Activated gamma-delta T cell treated with Interleukin-2 at 50 U/mL for 16 hours (primary cell): ENCODE measurements at regions not wholly inside any gene's neighbourhood (a gene's known extent, or its start where the extent isn't known, plus 50 kb on each side); places are given as distances from the start of the nearest gene placed in this dataset.
"Not testable (repeated sequence)": the region's sequence is repeated elsewhere in the genome, so short reads cannot be mapped to it uniquely, and the experiment has no call there.

Source experiments
- DNase-seq: peaks from one replicate; pipeline ENCODE4 v3.0.0-alpha.2; 2020

DNA sequence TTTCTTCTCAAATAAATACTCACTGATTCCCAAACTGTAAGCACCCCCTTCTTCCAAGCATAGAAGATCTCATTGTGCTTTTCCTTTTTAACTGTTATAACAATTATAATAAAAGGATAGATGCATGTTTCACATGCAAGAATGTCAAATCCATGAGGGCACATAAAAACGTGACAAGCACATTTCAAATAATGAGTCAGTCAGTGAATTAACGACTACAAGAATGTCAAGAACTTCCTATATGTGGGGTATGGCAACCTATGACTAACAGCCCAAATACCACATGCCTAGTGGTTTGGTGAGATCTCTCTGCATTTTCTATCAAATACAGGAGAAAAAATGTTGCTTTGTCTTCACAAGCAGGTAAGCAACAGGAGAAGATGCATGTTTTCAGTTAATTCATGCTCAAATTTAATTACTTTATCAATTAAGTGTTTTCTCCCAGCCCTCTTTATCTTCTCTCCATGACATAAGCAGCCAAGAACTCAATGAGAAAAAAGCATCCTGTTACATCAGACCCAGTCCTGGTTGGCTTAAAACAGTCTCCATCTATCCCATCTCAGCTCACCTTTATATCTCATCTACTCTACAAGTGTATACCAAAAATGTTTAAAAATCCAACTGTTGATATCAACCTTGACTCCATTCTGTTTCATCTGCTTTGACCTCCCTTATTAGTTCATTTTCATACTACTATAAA, 181.5 kb upstream of the LMCD1 start:
- no peak for DNase-seq

- DNase-seq, result no peak
Measured at GRCh38 chr3:8320711-8321458, 180.7 kb upstream of the LMCD1 start.

DNA sequence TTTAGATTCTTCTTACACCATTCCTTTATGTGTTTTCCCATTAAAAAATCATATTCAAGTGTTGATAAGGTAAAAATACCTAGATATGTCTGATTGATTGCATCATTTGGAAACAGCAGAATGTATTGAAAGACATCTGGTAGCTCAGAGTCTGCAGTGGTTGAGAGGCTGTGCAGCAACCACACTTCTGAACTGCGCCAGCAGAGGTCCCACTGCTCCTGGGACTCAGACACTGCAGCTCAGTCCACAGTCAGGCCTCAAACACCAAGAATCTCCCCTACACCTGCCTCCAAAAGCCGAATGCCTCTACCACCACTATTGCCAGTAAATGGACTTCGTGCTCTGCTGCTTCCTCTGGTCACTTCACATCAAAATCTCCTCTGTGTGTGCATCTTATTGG, 176.9 kb upstream of the LMCD1 start:
- peak; percentile 31 for DNase-seq

DNA sequence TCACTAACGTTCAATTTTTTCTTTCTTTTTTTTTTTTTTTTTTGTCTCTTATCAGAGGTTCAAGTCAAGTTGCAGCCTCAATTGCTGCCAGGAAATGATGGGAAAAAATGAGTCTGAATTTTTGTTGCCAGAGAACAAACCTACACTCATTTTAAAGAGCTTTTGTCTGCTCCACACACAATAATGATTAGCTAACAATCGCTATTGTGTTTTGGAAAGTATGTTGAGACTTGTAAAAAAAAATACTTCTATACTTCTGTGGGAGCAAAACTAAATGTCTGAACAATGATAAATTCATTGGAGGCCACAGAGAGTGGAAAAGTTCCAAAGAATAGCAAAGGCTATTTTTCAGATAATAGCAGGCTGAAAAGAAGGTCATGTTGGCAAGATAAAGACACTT, 176.3 kb upstream of the LMCD1 start:
- no peak for DNase-seq

- not testable (repeated sequence) for DNase-seq
Measured at GRCh38 chr3:8325833-8326232, 175.8 kb upstream of the LMCD1 start.

DNA sequence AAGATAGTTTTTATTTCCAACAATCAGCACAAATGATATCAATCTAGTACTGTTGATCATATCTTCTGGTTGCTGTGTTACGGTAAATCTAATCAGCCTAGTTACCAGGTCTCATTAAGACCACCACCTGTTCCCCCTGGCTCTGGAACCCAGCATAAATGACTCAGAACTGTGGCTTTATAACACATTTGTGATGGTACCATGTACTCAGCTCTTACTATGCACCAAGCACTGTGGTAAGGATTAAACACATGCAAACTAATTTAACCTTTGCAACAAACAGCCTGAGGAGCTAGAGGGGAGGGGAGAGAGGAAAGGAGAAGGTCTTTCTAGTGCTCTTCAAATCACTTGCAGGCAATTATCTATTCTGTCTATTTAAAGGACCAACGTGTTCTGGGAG, 173.9 kb upstream of the LMCD1 start:
- no peak for DNase-seq

- DNase-seq, result no peak
Measured at GRCh38 chr3:8328967-8329366, 172.7 kb upstream of the LMCD1 start.

DNA sequence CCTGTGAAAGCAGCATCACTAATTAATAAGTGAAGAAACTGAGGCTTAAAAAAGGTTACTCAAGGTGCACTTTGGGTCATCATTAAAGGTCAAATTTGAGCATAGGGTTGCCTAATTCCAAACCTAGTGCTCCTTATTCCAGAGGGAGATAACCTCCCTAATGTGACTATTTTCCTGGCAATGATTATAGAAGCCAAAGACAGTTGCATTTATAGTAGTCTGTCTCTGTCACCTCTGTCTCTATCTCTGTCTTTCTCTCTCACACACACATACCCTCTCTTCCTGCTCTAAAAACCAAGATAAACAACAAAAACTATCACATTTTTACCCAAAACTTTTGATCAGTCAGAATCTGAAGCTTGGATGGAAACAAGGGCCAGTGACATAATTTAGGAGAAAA, 172.0 kb upstream of the LMCD1 start:
- DNase-seq, result no peak

- DNase-seq, result no peak
Measured at GRCh38 chr3:8336456-8336855, 165.2 kb upstream of the LMCD1 start.

DNA sequence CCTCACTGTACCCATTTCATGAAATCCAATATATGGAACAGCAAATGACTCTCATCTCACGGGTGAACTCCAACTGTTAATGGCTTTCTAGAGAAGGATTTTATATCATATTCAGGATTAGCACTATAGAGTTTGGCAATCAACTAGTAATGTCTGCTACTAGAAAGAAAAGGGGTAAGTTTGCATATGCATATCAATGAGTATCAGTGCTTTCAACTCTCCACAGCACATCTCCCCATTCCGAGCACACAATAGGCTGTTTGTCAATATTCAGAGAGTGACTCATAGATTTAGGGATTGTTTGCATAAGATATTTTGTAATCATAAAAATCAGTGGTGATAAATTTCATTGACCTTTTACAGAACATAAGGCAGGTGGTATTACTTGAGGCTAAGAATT, 163.2 kb upstream of the LMCD1 start:
- DNase-seq, result no peak

DNA sequence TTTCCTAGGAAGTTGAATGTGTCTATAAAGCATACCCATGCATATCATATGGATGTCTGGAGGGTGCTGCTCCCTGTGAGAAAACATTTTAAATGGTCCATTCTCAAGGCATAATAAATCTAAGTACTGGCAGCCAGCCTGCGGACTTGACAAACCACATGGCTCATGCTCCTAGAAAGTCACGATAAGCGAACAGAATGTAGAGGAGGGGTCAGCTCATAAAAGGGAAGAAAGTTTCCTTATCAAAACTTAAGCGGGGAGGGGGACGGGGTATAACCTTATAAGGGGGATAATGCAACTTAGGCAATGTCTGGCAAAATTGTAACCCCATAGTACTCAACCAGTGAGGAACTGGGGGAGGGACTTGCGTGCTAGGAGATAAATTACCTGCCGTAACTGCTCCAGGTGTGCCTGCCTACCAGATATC, 159.8 kb upstream of the LMCD1 start:
- DNase-seq, result no peak

- DNase-seq, result no peak
Measured at GRCh38 chr3:8343058-8343457, 158.6 kb upstream of the LMCD1 start.

DNA sequence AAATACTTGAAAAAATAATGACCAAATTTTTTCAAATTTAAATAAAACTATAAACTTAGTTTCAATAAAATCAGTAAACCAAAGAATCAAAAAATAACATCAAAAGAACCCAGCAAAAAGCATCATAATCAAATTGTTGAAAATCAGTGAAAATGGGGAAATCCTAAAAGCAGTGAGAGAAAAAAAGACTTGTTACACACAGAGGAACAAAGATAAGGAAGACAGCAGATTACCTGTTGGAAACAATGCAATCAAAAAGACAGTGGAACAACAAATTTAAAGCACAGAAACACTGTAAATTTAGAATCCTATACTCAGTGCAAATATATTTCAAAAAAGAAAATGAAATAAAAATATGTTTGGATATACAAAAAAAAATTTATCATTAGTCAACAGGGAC, 156.2 kb upstream of the LMCD1 start:
- DNase-seq, result no peak

GRCh38 chr3:8348076-8348475, 153.5 kb upstream of the LMCD1 start:
- DNase-seq, result no peak

GRCh38 chr3:8352475-8352874, 149.1 kb upstream of the LMCD1 start:
- DNase-seq, result no peak

DNA sequence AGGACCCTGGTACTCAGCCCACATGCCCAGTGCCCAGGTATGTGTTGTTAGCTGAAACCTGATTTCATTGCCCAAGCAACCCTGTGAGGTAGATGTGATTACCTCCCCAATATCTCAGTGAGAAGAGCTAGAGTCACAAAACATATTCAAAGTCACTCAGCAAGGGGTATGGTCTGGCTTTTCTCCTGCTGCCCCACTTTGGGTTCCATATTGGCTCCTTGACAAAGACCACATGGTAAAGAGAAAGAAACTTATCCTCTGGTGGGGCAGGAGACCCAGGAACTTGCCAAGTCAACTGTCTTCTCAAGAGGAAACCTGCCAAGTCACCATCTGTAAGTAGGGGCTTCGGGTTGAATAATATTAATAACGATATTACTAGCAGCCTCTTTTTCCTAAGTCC, 148.3 kb upstream of the LMCD1 start:
- no peak for DNase-seq

GRCh38 chr3:8355346-8355745, 146.3 kb upstream of the LMCD1 start:
- no peak for DNase-seq

DNA sequence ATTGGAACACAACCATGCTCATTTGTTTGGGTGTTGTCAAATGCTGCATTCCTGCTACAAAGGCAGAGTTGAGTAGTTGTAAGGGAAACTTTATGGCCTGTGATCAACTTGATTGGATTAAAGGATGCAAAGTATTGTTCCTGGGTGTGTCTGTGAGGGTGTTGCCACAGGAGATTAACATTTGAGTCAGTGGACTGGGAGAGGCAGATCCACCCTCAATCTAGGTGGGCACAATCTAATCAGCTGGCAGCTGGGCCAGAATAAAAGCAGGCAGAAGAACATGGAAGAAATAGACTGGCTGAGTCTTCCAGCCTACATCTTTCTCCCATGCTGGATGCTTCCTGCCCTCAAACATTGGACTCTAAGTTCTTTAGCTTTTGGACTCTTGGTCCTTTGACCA, 145.6 kb upstream of the LMCD1 start:
- DNase-seq, result not testable (repeated sequence)

GRCh38 chr3:8357859-8358258, 143.8 kb upstream of the LMCD1 start:
- DNase-seq, result no peak

- DNase-seq, result no peak
Measured at GRCh38 chr3:8359133-8359532, 142.5 kb upstream of the LMCD1 start.

DNA sequence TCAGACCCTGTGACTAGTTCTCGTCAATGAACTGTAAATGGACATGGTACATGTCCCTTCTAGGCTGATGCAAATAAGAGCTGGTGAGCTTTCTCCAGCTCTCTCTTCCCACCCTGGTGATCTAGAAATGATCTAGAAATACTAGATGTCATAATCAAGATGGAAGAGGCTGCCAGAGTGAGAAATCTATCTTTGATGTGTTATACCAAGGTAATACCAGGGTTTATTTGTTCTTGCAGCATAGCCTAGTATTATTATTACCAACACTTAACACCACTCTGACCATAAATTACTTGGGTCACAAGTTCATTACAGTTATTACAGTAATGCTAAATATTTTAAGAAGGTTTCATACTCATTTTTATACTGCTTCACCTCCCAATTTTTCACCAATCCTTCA, 138.4 kb upstream of the LMCD1 start:
- no peak for DNase-seq

- no peak for DNase-seq
Measured at GRCh38 chr3:8365541-8365940, 136.1 kb upstream of the LMCD1 start.

DNA sequence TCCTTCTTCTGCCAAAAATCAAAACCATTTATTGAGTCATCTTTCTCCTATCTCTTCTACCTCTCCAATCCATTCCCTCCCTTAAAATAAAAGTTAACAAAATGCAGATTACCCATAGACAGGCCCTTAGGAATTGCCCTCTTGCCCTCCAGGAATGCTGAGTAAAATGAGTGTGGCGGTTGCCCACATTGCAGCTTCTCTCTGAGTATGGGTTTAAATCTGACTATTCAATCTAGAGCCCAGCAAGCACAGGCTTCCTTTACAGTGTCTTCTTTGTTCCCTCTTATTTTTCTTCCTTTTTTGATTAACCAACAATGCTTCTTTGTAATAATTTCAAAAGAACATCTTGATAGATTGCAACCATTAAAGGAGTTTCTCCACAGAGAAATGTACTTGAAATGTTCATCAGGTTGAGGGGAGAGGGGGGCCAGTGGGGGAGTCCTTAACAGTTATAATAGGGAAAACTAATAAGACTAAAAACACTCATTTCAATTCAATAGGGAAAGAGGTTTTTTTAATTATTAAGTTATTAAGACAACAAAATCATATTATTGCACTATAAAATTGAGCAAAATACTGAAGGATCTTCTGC, 135.3 kb upstream of the LMCD1 start:
- no peak for DNase-seq

DNA sequence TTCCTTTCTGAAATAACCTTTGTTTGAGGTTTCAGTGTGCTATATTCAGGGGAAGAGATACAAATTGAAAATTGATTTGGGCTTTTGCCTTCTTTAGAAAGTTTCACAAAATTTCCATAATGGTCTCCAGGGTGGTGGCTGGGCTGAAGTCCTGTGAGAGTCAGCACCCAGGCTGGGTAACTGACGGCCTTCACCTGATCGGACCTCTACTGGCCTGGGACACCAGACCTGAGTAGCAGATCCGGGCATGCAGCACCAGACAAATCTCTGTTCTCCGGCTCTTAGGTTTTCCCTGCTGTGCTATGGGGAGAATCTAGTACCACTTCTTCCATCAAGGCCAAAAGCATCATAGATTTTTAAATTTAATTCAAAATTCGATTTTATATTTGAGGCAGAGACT, 133.0 kb upstream of the LMCD1 start:
- no peak for DNase-seq
